COR-L47 (cell line): ENCODE measurements at regions not wholly inside any gene's neighbourhood (a gene's known extent, or its start where the extent isn't known, plus 50 kb on each side); places are given as distances from the start of the nearest gene placed in this dataset.

ENCODE experiments used
- DNase-seq: peaks from one replicate; lab custom pipeline; 2025; lab: John Stamatoyannopoulos, UW

DNA sequence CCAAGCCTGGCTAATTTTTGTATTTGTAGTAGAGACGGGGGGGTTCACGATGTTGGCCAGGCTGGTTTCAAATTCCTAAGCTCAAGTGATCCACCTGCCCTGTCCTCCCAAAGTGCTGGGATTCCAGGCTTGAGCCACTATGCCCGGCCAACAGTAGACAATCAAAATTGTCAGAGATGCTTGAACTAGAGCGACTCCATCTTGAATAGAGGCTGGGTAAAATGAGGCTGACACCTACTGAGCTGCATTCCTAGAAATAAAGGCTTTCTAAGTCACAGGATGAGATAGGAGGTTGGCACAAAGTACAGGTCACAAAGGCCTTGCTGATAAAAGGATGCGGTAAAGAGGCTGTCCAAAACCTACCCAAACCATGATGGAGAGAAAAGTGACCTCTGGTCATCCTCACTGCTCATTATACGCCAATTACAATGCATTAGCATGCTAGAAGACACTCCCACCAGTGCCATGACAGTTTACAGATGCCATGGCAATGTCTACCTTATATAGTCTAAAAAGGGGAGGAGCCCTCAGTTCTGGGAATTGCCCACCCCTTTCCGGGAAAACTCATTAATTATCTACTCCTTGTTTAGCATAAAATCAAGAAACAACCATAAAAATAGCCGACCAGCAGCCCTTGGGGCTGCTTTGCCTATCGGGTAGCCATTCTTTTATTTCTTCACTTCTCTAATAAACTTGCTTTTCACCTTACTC is 134.5 kb downstream of the BAMBI start:
- no peak for DNase-seq

DNA sequence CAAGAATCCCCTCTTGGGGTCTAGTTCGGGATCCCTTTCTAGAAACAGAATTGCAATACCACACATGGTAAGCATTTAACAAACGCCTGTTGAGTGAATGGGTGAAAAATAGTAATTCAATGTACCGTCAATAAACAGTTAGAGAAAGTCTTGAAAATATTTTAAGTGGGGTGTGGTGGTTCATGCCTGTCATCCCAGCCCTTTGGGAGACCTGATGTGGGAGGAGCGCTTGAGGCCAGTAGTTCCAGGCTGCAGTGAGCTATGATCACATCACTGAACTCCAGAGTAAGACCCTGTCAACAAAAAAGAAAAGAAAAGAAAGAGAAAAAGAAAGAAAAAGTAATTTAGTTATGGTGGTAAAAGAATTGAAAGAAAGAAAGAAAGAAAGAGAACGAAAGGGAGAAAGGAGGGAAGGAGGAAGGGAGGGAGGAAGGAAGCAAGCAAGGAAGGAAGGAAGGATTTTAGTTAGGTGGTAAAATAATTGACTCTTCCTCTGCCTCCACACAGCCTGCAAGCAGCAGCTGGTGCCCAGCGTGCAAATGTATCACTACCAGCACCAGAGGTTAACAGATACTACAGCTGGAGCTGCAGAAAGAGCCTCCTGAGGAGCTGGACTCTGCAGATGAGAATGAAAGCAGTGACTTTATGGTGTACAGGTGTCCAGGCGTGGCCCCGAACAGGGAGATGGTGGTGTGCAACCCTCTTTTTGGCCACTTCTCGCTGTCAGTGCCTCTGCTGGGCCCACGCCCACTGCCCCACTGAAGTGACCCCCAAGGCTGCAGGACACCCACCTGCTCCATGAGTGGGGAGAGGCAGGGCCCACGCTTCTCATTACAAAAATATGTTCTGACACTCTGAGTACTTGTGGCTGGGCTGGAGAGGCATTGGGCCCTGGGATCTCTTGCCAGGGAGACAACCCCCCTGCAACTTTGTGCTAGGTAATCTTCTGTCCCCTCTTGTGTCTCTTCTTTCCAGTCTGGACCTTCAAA is 135.4 kb downstream of the BAMBI start:
- DNase-seq = no peak

- DNase-seq = no peak
These were observed 138.4 kb downstream of the BAMBI start for GRCh38 chr10:28815681-28816080.

- no peak for DNase-seq
These were observed 145.6 kb downstream of the BAMBI start for GRCh38 chr10:28822719-28823464.

DNA sequence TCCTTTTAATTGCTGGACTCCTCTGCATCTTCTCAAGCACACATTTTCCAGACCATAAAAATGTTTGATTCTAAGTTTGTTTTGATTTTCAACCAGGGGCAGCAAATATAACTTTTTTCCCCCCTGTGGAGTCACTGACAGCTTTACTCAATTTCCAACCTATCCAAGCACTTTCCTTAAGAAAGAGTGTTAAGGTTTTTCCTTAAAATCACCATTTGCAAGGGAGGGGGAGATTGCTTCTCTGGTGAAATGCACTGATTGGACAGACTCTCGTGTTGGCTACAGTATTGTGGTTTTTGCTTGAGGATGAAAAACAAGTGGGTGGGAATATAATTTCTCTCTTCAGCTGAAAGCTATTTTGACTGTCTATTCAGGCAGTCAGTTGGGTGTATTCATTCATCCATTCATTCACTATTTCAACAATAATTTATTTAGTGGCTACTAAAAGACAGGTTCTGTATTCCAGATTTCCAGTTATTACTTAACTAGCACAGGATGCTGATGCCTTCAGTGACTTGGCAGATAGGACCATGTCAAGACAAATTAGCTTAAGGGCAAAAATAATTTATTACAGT is 146.3 kb downstream of the BAMBI start:
- DNase-seq = no peak

- no peak for DNase-seq
These were observed 156.0 kb downstream of the BAMBI start for GRCh38 chr10:28833313-28833712.

DNA sequence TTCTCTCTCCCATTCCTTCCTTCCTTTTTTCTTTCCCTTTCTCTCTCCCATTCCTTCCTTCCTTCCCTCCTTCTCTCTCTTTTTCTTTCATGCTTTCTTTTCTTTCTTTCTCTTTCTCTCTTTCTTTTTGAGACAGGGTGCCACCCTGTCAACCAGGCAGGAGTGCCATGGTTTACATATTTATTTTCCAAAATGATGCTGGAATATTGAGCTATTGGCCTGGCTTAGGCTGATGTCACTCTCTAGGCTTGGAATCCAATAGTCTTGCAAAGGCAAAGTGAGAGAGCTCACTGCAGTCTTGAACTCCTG is 159.1 kb downstream of the BAMBI start:
- DNase-seq = no peak

DNA sequence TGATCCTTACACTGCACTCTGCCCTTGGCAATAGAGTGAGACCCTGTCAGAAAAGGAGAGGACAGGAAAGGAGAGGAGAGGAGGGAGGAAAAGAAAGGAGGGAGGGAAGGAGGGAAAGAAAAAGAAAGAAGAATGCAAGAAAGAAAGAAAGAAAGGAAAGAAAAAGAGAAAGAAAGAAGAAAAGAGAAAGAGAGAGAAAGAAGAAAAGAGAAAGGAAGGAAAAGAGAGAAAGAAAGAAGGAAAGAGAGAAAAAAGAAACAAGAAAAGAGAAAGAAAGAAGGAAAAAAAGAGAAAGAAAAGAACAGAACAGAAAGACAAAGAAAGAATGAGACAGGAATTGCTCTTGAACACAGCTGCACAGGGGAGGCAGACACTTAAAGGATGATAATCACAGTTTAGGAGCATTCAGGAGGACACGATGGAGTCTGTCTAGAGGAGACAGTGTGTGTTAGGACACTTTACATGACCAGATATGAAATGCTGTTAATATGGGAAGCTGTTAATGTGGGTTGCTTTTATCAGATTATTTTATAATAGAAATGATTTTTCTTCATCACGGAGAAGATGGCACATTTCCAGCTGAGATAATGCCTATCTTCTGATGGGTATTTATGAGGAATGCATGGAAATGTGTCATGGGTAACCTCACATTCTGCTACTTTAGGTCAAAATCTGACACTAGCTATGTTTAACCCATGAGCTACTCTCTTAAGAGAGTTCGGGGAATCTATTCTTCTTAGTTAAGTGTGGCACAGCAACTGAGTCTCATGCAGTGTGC is 160.5 kb downstream of the BAMBI start:
- no peak for DNase-seq

DNA sequence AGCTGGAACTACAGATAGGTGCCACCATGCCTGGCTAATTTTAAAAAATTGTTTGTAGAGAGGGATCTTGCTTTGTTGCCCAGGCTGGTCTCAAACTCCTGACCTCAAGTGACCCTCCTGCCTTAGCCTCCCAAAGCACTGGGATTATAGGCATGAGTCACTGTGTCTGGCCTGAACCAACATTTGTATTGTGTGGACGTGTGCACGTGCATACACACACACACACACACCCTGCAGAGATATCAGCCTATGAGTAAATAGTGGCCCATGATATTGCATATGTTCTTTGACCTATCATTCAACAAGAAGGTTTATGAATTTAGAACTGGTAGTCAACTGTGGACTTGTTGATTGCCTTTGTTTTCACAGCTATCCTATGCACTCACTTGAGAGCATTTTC is 161.6 kb downstream of the BAMBI start:
- peak; percentile 2 for DNase-seq

GRCh38 chr10:28839600-28840007 is 162.3 kb downstream of the BAMBI start:
- DNase-seq = peak; percentile 46

DNA sequence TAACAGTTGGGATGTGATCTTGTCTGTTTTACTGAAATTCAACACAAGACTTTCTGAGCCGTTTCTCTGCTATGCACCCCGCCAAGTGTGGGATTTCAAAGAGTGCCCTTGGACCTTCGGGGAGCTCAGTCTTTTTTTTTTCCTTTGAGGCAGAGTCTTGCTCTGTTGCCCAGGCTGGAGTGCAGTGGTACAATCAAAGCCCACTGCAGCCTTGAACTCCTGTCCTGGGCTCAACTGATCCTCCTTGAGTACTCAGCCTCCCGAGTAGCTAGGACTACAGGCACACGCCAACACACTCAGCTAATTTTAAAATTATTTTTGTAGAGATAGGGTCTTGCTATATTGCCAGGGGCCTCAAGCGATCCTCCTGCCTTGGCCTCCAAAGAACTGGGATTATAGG is 162.9 kb downstream of the BAMBI start:
- DNase-seq = no peak

DNA sequence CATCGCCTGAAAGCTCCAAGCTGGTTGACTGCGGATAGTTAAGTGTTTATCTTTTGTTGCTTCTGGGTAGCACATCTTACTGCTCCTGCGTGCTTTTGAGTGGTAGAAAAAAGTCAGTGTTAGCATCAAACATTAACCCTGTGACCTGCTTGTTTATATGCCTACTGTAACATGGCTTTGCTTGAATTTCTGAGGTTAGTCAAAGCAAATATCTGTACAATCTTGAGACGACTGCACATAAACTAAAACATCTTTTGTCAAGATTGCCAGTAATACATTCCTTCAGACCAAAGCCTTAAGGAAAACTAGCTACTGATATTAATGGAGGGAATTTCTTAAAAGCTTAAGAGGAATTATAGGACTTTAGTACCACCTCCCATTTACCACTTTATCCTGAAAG is 163.7 kb downstream of the BAMBI start:
- DNase-seq = no peak

GRCh38 chr10:28841625-28842024 is 164.3 kb downstream of the BAMBI start:
- DNase-seq = no peak

GRCh38 chr10:28842321-28842720 is 165.0 kb downstream of the BAMBI start:
- DNase-seq = no peak

DNA sequence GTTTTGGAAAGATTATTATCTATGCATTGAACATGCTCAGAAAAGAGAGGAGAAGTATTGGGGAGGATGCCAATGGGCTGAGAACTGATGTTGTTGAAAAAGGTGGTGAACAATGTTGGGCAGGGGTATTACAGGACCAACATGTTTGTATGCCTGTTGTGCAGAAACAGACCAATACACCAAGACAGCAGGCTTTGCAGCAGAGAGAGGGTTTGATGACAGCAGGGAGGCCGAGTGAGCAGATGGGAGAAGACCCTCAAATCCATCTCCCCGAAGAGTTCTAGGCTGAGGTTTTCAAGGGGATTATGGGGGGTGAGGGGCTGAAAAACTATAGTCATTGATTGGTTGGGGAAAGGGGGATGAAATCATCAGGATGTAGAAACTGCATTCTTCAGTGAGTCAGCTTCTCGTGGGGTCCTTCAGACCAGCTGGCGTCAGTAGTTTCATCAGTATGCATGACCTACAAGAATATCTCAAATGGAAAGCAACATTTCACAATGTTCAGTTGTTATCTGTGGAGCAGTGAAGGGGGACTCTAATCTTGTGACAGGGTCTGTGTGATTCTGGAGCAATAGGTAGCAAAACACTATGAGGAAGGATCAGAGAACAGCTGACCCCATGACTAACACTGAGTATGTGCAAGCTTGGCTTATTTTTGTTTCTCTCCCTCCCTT is 167.8 kb downstream of the BAMBI start:
- DNase-seq = no peak

- no peak for DNase-seq
These were observed 172.0 kb downstream of the BAMBI start for GRCh38 chr10:28849309-28849708.

DNA sequence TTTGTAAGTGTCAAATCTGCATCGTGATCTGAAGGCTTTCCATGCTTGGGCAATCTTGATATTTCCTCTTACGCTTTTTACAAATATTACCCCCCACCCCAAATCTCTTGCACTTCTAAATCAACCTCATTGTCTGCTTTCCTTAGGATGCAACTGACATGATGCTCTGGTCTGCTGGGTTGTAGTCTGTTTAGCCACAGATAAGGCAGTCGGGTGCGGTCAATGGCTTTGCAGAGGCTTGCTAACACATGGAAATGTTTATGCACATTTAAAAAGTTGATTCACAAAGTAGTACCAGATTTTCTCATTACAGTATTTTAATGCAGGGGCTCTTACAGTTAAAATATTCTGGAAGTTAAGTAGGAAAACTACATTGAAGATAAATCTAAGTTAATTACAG is 172.5 kb downstream of the BAMBI start:
- no peak for DNase-seq

GRCh38 chr10:28850784-28851183 is 173.5 kb downstream of the BAMBI start:
- no peak for DNase-seq

DNA sequence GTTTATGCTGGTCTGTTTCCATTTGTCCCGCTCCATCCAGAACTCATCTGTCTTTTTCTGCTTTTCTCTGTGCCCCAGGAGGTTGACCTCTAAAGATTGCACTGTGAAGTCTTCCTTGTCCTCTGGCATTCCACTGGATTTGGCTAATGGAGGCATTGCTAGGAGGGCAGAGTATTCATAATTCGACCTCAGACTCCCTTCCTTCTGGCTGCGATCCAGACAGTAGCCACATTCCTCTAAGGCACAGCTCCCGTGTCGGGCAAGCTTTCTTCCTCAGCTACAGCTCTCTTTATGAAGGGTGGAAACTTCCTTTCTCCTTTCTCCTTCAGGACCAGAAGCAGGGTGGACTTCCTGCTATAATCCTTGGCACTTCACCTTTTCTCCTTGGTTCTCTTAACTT is 175.9 kb downstream of the BAMBI start:
- DNase-seq = no peak

DNA sequence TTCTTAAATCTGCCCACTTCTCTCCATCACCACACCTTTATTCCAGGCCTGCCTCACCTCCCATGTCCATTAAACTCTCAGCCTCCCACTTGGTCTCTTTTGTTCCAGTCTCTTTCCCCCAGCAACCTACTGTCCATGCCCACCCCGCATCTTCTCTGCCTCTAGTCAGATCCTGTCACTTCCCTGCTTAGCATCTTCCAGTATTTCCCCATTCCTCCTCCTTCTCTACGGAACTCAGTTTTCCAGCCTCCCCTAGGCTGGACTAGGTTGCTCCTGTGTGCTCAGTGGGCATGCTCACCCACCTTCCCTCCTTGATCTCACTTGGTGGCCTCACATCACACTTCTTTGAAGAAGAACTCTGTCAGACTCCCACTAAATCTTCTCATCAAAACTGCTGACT is 179.8 kb downstream of the BAMBI start:
- DNase-seq = no peak

- no peak for DNase-seq
These were observed 181.3 kb downstream of the BAMBI start for GRCh38 chr10:28858646-28859045.
